GM12878 (cell line): ENCODE measurements at regions not wholly inside any gene's neighbourhood (a gene's known extent, or its start where the extent isn't known, plus 50 kb on each side); places are given as distances from the start of the nearest gene placed in this dataset.

ENCODE experiments used
- ATAC-seq: fragments of 200-7000 bp; cut with Tn5 transposase; 3 replicates; pipeline ENCODE4 v1.9.1; 2020; ENCODE audit warnings: mild to moderate bottlenecking, moderate library complexity
- BruUV-seq: library from RNA; stranded (reverse); fragments of 400-500 nt; replicated peaks from 2 replicates; lab custom pipeline; 2021; lab: Mats Ljungman, UMichigan
- CTCF ChIA-PET: fragments of 300-600 bp; sonication (Branson Sonifier 250); formaldehyde crosslinking; extraction: SDS; loops from one replicate; lab custom pipeline; 2021; ENCODE audit warnings: inconsistent platforms; lab: Yijun Ruan, JAX
- POLR2A ChIA-PET: fragments of 350-600 bp; formaldehyde crosslinking; extraction: SDS; loops from one replicate; lab custom pipeline; 2021; ENCODE audit warnings: inconsistent platforms; lab: Charles Lee
- RAD21 ChIA-PET: fragments of 300-600 bp; sonication (Branson Sonifier 250); formaldehyde crosslinking; loops from one replicate; lab custom pipeline; 2023; ENCODE audit warnings: antibody characterized with exemption; ENCODE audit not compliant: unreplicated experiment; lab: Charles Lee
- SMC1A ChIA-PET: fragments of 300-600 bp; sonication (Branson Sonifier 250); formaldehyde crosslinking; loops from one replicate; lab custom pipeline; 2023; ENCODE audit not compliant: unreplicated experiment, uncharacterized antibody; lab: Charles Lee
- DNase-seq: peaks from one replicate; pipeline ENCODE4 v3.0.0-alpha.2; 2011; ENCODE audit warnings: low read depth, low spot score
- FAIRE-seq: peaks from 3 replicates; lab custom pipeline; 2011; peaks lifted over from hg19 to GRCh38; lab: Jason Lieb, UNC
- H2AFZ ChIP-seq: 2 replicates; pipeline ENCODE4 v1.6.0; 2011; ENCODE audit warnings: low read depth, low read length, control low read depth; ENCODE audit not compliant: control insufficient read depth
- H3K27ac ChIP-seq: 2 replicates; pipeline ENCODE4 v1.5.1; 2011; ENCODE audit warnings: control low read depth; ENCODE audit not compliant: control insufficient read depth, insufficient read depth
- H3K27me3 ChIP-seq, 2 experiments: replicated peaks in 1 of 2; 2 replicates each; pipeline versions ENCODE4 v1.6.0 to v1.6.1; 2011; ENCODE audit warnings: low read length in 1 of 2; ENCODE audit not compliant: control insufficient read depth in 2 of 2, insufficient read depth in 2 of 2
- H3K36me3 ChIP-seq, 2 experiments: 2 replicates each; pipeline ENCODE4 v1.5.1; 2011; ENCODE audit warnings: low read length in 1 of 2; ENCODE audit not compliant: control insufficient read depth in 2 of 2, insufficient read depth in 2 of 2
- H3K4me1 ChIP-seq: 2 replicates; pipeline ENCODE4 v1.6.1; 2011; ENCODE audit warnings: mild to moderate bottlenecking, low read length, moderate library complexity, mixed read lengths; ENCODE audit not compliant: control insufficient read depth, insufficient read depth
- H3K4me2 ChIP-seq: 2 replicates; pipeline ENCODE4 v1.6.0; 2011; ENCODE audit warnings: control low read depth; ENCODE audit not compliant: control insufficient read depth, insufficient read depth
- H3K4me3 ChIP-seq: fragments of 200-600 bp; sonication (generic); 2 replicates; pipeline ENCODE4 v1.5.1; 2016
- H3K79me2 ChIP-seq: 2 replicates; pipeline ENCODE4 v1.6.0; 2011; ENCODE audit warnings: low read length; ENCODE audit not compliant: control insufficient read depth, insufficient read depth
- H3K9ac ChIP-seq: 2 replicates; pipeline ENCODE4 v1.8.0; 2011; ENCODE audit warnings: low read length, control low read depth, mixed read lengths; ENCODE audit not compliant: control insufficient read depth, insufficient read depth
- H3K9me3 ChIP-seq: replicated peaks from 3 replicates; pipeline ENCODE4 v1.5.1; 2011; ENCODE audit warnings: mild to moderate bottlenecking, low read length; ENCODE audit not compliant: control insufficient read depth, insufficient read depth
- H4K20me1 ChIP-seq: 2 replicates; pipeline ENCODE4 v1.6.0; 2011; ENCODE audit not compliant: control insufficient read depth, insufficient read depth
- ASH2L ChIP-seq: fragments of 300-600, 200-600 bp; sonication (generic); IDR thresholded peaks from 2 replicates; pipeline ENCODE4 v1.6.1; 2017; ENCODE audit warnings: low read depth, mild to moderate bottlenecking, borderline replicate concordance
- BMI1 ChIP-seq: fragments of 450-650 bp; IDR thresholded peaks from 2 replicates; pipeline ENCODE4 v1.6.1; 2016; ENCODE audit warnings: mild to moderate bottlenecking, moderate library complexity, borderline replicate concordance
- CHD1 ChIP-seq: IDR thresholded peaks from 2 replicates; pipeline ENCODE4 v1.6.1; 2012; ENCODE audit warnings: low read depth, low read length, improper control_type of control experiment
- NR2F1 ChIP-seq: fragments of 450-650 bp; conservative IDR thresholded peaks from 2 replicates; pipeline ENCODE4 v1.6.1; 2017; ENCODE audit warnings: mild to moderate bottlenecking
- PML ChIP-seq: IDR thresholded peaks from 2 replicates; pipeline ENCODE4 v1.6.1; 2012; ENCODE audit warnings: low read length, inconsistent platforms
- POLR2A ChIP-seq: IDR thresholded peaks from 2 replicates; pipeline ENCODE4 v1.6.1; 2011; ENCODE audit warnings: low read depth, mild to moderate bottlenecking, low read length
- RAD51 ChIP-seq: fragments of 450-650 bp; IDR thresholded peaks from 2 replicates; pipeline ENCODE4 v1.6.1; 2016; ENCODE audit warnings: moderate library complexity, mild to moderate bottlenecking, inconsistent platforms
- RUNX3 ChIP-seq: IDR thresholded peaks from 2 replicates; pipeline ENCODE4 v1.6.1; 2012; ENCODE audit warnings: low read length, inconsistent platforms
- SPI1 ChIP-seq: IDR thresholded peaks from 2 replicates; pipeline ENCODE4 v1.6.1; 2011; ENCODE audit warnings: low read depth, mild to moderate bottlenecking, low read length, moderate library complexity, borderline replicate concordance; ENCODE audit not compliant: insufficient read depth
- TCF3 ChIP-seq: IDR thresholded peaks from 2 replicates; pipeline ENCODE4 v1.6.1; 2012; ENCODE audit warnings: low read depth, mild to moderate bottlenecking, low read length, borderline replicate concordance; ENCODE audit not compliant: insufficient read depth
- YY1 ChIP-seq: IDR thresholded peaks from 2 replicates; pipeline ENCODE4 v1.6.1; 2011; ENCODE audit warnings: low read depth, mild to moderate bottlenecking, low read length
- ZNF207 ChIP-seq: fragments of 450-650 bp; IDR thresholded peaks from 2 replicates; pipeline ENCODE4 v1.6.1; 2014; ENCODE audit warnings: antibody characterized with exemption, mild to moderate bottlenecking, borderline replicate concordance
- ZNF274 ChIP-seq: IDR thresholded peaks from one replicate; pipeline ENCODE4 v1.8.0; 2011; ENCODE audit not compliant: insufficient read length, insufficient read depth
- ZNF384 ChIP-seq: IDR thresholded peaks from 2 replicates; pipeline ENCODE4 v1.6.1; 2012; ENCODE audit warnings: low read depth, mild to moderate bottlenecking, low read length, improper control_type of control experiment, borderline replicate concordance
- WGBS: methylation state at CpG from one replicate; pipeline ENCODE4 v1.1.6; 2016; ENCODE audit warnings: low lambda C conversion rate; ENCODE audit not compliant: insufficient replicate concordance, insufficient coverage; ENCODE audit errors: missing lambda C conversion rate; 5-methylcytosine and 5-hydroxymethylcytosine counted together
- in situ Hi-C: fragments of 300-500 bp; cut with MboI; formaldehyde crosslinking; loops from 9 replicates; pipeline ENCODE4 v1.14.3; 2018; ENCODE audit warnings: mixed read lengths
- intact Hi-C: fragments of 100-400 bp; cut with micrococcal nuclease; formaldehyde crosslinking; loops from one replicate; pipeline ENCODE4 v1.14.2; 2022; ENCODE audit not compliant: unreplicated experiment
- TF ChIP-seq, protein P1 (sequence below): IDR thresholded peaks from 2 replicates; pipeline ENCODE4 v1.6.1; 2012; ENCODE audit warnings: low read length, inconsistent platforms

DNA sequence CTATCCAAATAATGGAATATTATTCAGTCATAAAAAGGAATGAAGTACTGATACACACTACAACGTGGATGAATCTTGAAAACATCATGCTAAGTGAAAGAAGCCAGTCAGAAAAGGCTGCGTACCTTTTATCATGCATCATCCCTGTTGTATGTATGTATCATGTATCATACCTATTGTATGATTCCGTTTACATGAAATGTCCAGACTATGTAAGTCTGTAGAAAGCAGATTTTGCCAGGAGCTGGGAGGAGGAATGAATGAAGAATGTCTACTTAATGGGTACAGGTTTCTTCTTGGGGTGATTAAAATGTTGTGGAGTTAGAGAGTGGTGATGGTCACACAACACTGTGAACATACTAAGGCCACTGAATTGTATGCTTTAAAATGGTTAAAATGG lies 135.9 kb upstream of the KLF14 start:
- no peaks in the 10 kb centered on the region for H3K9me3 ChIP-seq
- 85% methylated on average over 3 of the region's 3 CpGs for WGBS
- BruUV-seq = no TSS peak
- H3K36me3 ChIP-seq = peaks cover 12 to 20% of the 10 kb centered on the region in 2 experiments
- no peak overlapping the region for H3K4me3 ChIP-seq
- ChIA-PET POLR2A (no interaction called here), SMC1A (interaction anchor here (1.3 kb wide), 2 partner anchors 13 to 171 kb away, joined by 3 to 5 read pairs; no protein-coding TSS in a partner anchor), CTCF (interaction anchor here (1.4 kb wide), 2 partner anchors 15 to 113 kb away, joined by 3 to 4 read pairs; no protein-coding TSS in a partner anchor), RAD21 (interaction anchor here (0.6 kb wide), 1 partner anchor 22 kb away, joined by 3 read pairs; no protein-coding TSS in a partner anchor)
- no peak overlapping the region for H3K9ac ChIP-seq
- H3K4me1 ChIP-seq = no peaks in the 10 kb centered on the region
- no peak for TF ChIP-seq CHD1
- TF ChIP-seq PML = no peak
- no peak for TF ChIP-seq NR2F1
- TF ChIP-seq RAD51 = no peak
- no peak for TF ChIP-seq SPI1
- TF ChIP-seq ZNF384 = no peak
- TF ChIP-seq YY1 = no peak
- ATAC-seq (no peak), DNase-seq (no peak), FAIRE-seq (no peak)
- H3K4me2 ChIP-seq = no peak overlapping the region
- no peak overlapping the region for H2AFZ ChIP-seq
- H3K79me2 ChIP-seq = no peaks in the 10 kb centered on the region
- intact Hi-C loops = no loop called here
- no peak overlapping the region for H3K27ac ChIP-seq
- H4K20me1 ChIP-seq = peaks cover 7% of the 10 kb centered on the region
- in situ Hi-C loops = no loop called here
- H3K27me3 ChIP-seq = no peaks in the 10 kb centered on the region

DNA sequence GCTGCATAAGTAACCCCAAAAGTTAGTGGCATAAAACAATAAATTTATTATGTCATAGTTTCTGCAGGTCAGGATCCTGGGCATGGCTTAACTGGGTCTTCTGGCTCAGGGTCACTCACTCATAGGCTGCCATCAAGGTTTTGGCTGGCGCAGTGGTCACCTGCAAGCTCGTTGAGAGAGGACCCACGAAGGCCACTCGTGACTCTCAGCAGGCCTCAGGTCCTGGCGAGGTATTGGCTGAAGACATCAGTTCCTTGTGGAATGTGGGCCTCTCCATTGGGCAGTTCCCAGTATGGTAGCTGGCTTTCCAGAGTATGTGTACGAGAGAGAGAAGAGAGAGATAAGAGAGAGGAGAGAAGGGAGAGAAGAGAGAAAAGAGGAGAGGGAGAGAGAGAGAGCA lies 138.3 kb upstream of the KLF14 start:
- Histone ChIP-seq H3K27ac (no peak overlapping the region), H3K27me3 (no peaks in the 10 kb centered on the region), H4K20me1 (peaks cover 5% of the 10 kb centered on the region; the same call in 1 of the 2 replicates), H3K36me3 (peaks cover 11 to 21% of the 10 kb centered on the region in 2 experiments), H3K9ac (no peak overlapping the region), H3K4me1 (no peaks in the 10 kb centered on the region), H3K4me2 (no peak overlapping the region), H3K4me3 (no peak overlapping the region), H2AFZ (no peak overlapping the region), H3K79me2 (no peaks in the 10 kb centered on the region), H3K9me3 (no peaks in the 10 kb centered on the region)
- ATAC-seq = no peak
- RAD21 ChIA-PET = interaction anchor here (2.4 kb wide), 1 partner anchor 168 kb away, joined by 8 read pairs; no protein-coding TSS in a partner anchor
- in situ Hi-C loops (no loop called here), intact Hi-C loops (no loop called here)
- no peak for FAIRE-seq
- CTCF ChIA-PET = interaction anchor here (1.0 to 6.0 kb wide), 4 partner anchors 10 to 168 kb away, joined by 3 to 46 read pairs (median 20); no protein-coding TSS in a partner anchor
- BruUV-seq = no TSS peak
- SMC1A ChIA-PET = interaction anchor here (0.7 to 1.0 kb wide), 3 partner anchors 25 to 168 kb away, joined by 3 to 4 read pairs (median 3); no protein-coding TSS in a partner anchor
- WGBS = 91% methylated on average over 6 of the region's 6 CpGs
- POLR2A ChIA-PET = interaction anchor here (0.5 kb wide), 1 partner anchor 8 kb away, joined by 5 read pairs; no protein-coding TSS in a partner anchor
- DNase-seq = no peak
- TF ChIP-seq RUNX3 (no peak), TCF3 (no peak), ZNF274 (no peak), BMI1 (no peak), POLR2A (peak; percentile 60), ZNF207 (no peak), ASH2L (no peak)
- TF ChIP-seq, protein P1, sequence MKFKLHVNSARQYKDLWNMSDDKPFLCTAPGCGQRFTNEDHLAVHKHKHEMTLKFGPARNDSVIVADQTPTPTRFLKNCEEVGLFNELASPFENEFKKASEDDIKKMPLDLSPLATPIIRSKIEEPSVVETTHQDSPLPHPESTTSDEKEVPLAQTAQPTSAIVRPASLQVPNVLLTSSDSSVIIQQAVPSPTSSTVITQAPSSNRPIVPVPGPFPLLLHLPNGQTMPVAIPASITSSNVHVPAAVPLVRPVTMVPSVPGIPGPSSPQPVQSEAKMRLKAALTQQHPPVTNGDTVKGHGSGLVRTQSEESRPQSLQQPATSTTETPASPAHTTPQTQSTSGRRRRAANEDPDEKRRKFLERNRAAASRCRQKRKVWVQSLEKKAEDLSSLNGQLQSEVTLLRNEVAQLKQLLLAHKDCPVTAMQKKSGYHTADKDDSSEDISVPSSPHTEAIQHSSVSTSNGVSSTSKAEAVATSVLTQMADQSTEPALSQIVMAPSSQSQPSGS = 0 out of 2 replicates have a peak, but pooled peaks have one; percentile 11
